ENCODE measurements at regions not wholly inside any gene's neighbourhood (a gene's known extent, or its start where the extent isn't known, plus 50 kb on each side); places are given as distances from the start of the nearest gene placed in this dataset.

DNA sequence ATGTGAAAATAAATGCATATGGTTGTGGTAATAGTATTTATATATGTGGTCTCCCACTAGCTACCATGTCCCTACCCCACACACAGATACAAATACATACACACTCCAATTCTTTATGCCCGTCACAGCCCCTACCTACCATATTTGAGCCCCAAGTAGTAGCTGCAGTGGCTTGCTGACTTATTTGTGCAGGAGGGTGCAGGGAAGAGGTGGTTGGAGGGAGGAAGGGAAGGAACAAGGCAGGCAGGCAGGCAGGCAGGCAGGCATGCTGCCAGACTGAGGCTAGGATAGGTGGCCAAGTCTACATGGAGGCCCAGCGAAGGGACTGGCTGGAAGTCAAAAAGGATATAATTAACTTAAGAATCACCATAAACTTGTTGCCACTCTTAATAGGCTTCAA lies 82.9 kb downstream of the SCN11A start (continued):
- TF ChIP-seq, protein P1, sequence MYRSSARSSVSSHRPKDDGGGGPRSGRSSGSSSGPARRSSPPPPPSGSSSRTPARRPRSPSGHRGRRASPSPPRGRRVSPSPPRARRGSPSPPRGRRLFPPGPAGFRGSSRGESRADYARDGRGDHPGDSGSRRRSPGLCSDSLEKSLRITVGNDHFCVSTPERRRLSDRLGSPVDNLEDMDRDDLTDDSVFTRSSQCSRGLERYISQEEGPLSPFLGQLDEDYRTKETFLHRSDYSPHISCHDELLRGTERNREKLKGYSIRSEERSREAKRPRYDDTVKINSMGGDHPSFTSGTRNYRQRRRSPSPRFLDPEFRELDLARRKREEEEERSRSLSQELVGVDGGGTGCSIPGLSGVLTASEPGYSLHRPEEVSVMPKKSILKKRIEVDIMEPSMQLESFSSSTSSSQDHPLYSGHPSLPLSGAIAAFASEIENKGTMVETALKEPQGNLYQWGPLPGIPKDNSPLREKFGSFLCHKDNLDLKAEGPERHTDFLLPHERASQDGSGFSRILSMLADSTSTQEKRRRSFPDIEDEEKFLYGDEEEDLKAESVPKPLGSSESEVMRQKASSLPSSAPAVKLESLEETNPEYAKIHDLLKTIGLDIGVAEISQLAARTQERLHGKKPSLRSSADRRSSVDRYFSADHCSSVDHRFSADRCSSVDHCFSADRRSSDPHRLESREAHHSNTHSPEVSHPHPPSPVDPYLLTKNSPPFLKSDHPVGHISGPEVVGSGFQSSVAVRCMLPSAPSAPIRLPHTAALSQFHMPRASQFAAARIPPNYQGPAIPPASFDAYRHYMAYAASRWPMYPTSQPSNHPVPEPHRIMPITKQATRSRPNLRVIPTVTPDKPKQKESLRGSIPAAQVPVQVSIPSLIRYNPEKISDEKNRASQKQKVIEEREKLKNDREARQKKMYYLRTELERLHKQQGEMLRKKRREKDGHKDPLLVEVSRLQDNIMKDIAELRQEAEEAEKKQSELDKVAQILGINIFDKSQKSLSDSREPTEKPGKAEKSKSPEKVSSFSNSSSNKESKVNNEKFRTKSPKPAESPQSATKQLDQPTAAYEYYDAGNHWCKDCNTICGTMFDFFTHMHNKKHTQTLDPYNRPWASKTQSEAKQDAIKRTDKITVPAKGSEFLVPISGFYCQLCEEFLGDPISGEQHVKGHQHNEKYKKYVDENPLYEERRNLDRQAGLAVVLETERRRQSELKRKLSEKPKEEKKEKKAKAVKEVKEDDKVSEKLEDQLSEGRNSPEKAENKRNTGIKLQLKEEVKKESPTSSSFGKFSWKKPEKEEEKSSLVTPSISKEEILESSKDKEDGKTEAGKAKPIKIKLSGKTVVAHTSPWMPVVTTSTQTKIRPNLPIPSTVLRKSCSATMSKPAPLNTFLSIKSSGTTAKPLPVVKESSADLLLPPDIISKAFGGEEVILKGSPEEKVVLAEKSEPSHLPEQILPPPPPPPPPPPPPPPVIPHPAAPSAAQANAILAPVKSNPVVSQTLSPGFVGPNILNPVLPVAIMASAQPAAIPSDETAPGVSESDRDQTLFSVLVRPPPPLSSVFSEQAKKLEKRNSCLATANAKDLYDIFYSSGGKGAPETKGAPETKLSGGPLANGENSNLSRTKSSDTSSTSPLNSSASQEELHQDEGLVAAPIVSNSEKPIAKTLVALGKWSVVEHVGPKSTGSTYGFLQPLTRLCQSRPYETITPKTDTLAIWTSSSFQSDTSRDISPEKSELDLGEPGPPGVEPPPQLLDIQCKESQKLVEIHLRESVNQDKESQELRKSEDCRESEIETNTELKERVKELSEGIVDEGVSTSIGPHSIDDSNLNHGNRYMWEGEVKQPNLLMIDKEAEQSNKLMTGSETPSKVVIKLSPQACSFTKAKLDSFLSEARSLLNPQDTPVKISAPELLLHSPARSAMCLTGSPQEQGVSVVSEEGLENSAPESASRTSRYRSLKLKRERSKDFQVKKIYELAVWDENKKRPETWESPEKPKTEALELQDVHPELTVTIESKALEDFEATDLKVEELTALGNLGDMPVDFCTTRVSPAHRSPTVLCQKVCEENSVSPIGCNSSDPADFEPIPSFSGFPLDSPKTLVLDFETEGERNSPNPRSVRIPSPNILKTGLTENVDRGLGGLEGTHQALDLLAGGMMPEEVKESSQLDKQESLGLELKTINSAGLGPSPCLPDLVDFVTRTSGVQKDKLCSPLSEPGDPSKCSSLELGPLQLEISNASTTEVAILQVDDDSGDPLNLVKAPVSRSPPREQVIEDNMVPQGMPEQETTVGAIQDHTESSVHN (CRISPR knock-in tag; IDR thresholded peaks at IDR 0.05) = no peak
- TF ChIP-seq PHB2 (IDR thresholded peaks at IDR 0.05; ENCODE audit: partially characterized antibody) (no peak), ZNF34 (CRISPR knock-in tag; IDR thresholded peaks at IDR 0.05; ENCODE audit: borderline replicate concordance) (no peak)
- TF ChIP-seq, protein P2, sequence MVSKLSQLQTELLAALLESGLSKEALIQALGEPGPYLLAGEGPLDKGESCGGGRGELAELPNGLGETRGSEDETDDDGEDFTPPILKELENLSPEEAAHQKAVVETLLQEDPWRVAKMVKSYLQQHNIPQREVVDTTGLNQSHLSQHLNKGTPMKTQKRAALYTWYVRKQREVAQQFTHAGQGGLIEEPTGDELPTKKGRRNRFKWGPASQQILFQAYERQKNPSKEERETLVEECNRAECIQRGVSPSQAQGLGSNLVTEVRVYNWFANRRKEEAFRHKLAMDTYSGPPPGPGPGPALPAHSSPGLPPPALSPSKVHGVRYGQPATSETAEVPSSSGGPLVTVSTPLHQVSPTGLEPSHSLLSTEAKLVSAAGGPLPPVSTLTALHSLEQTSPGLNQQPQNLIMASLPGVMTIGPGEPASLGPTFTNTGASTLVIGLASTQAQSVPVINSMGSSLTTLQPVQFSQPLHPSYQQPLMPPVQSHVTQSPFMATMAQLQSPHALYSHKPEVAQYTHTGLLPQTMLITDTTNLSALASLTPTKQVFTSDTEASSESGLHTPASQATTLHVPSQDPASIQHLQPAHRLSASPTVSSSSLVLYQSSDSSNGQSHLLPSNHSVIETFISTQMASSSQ (IDR thresholded peaks at IDR 0.05; ENCODE audit: low read depth) = no peak
- TF ChIP-seq, protein P2 (CRISPR knock-in tag; IDR thresholded peaks at IDR 0.05; ENCODE audit: borderline replicate concordance) = no peak
